NT2/D1 (cell line): ENCODE measurements at regions not wholly inside any gene's neighbourhood (a gene's known extent, or its start where the extent isn't known, plus 50 kb on each side); places are given as distances from the start of the nearest gene placed in this dataset.

Experiments
- SUZ12 ChIP-seq: IDR thresholded peaks from 2 replicates; pipeline ENCODE4 v1.6.1; 2011; ENCODE audit not compliant: insufficient read length, insufficient read depth; ENCODE audit errors: extremely low read depth
- YY1 ChIP-seq: IDR thresholded peaks from 2 replicates; pipeline ENCODE4 v1.6.1; 2011; ENCODE audit not compliant: insufficient read length, insufficient read depth
- ZNF274 ChIP-seq: IDR thresholded peaks from 2 replicates; pipeline ENCODE4 v1.6.1; 2011; ENCODE audit warnings: mild to moderate bottlenecking, low read depth, low read length

DNA sequence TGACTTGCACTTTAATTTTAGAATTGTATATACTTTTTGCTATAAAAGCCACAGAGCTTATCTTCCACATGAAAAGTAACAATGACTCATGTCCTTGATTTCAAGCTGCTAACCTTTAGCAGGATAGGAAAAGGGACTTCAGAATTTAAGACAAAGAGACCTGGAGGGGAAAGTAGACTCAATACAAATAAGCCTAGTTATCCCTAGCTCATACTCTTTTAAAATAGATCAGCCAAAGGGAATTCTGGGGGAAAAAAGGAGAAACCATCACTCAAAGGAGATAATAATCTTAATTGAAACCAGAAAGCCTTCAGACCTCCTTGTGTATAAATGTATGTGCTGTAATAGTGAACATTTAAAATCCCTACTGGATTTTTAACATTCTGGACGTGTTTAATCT lies 930.3 kb downstream of the NTRK3 start:
- TF ChIP-seq ZNF274 (no peak), YY1 (no peak), SUZ12 (no peak)
